ENCODE measurements at regions not wholly inside any gene's neighbourhood (a gene's known extent, or its start where the extent isn't known, plus 50 kb on each side); places are given as distances from the start of the nearest gene placed in this dataset.
"Not testable (repeated sequence)": the region's sequence is repeated elsewhere in the genome, so short reads cannot be mapped to it uniquely, and the experiment has no call there.

GRCh38 chr20:54920491-54920890, 445.1 kb downstream of the DOK5 start (continued):
- TF ChIP-seq ZNF462 (CRISPR knock-in tag; IDR thresholded peaks at IDR 0.05), result no peak

- not testable (repeated sequence) for H3F3A ChIP-seq (replicated peaks; ENCODE audit: low read depth); DNase-seq (ENCODE audit: low spot score); H3K4me3 ChIP-seq; H3K27me3 ChIP-seq (ENCODE audit: insufficient read depth); H3K4me1 Mint-ChIP-seq; H3K79me2 ChIP-seq (replicated peaks; ENCODE audit: insufficient read depth); H3K9me2 ChIP-seq (ENCODE audit: insufficient read depth); H4K20me1 ChIP-seq (replicated peaks; ENCODE audit: insufficient read depth); H3K27ac ChIP-seq (ENCODE audit: low read depth); H3K4me3 Mint-ChIP-seq; H3K27me3 Mint-ChIP-seq (ENCODE audit: insufficient read depth, low read depth, poor library complexity); H2AFZ ChIP-seq; H3K4me1 ChIP-seq (ENCODE audit: insufficient read depth); ATAC-seq; H3K27ac Mint-ChIP-seq; H3K4me2 ChIP-seq
- peaks cover 14% of the 10 kb centered on the region for H3K36me3 ChIP-seq (ENCODE audit: insufficient read depth)
- Mint-ChIP-seq H3K36me3 (ENCODE audit: low read depth) (peaks cover 53% of the 10 kb centered on the region), H3K9me3 (peaks cover 100% of the 10 kb centered on the region)
These were observed 443.6 kb downstream of the DOK5 start for GRCh38 chr20:54918993-54919392.

GRCh38 chr20:54914995-54915394, 439.6 kb downstream of the DOK5 start:
- Mint-ChIP-seq H3K4me3 (no peak overlapping the region), H3K27ac (no peak overlapping the region), H3K27me3 (ENCODE audit: insufficient read depth, low read depth, poor library complexity) (no peaks in the 10 kb centered on the region), H3K36me3 (ENCODE audit: low read depth) (peaks cover 44% of the 10 kb centered on the region), H3K4me1 (no peaks in the 10 kb centered on the region), H3K9me3 (peaks cover 99% of the 10 kb centered on the region)
- Histone ChIP-seq H2AFZ (no peak overlapping the region), H3K4me2 (no peak overlapping the region), H3K36me3 (ENCODE audit: insufficient read depth) (peaks cover 12% of the 10 kb centered on the region; the same call in 1 of the 2 replicates), H3K27ac (ENCODE audit: low read depth) (no peak overlapping the region), H3K4me1 (ENCODE audit: insufficient read depth) (no peaks in the 10 kb centered on the region), H3K9me2 (ENCODE audit: insufficient read depth) (no peaks in the 10 kb centered on the region), H3F3A (replicated peaks; ENCODE audit: low read depth) (no peaks in the 10 kb centered on the region), H3K4me3 (no peak overlapping the region), H4K20me1 (replicated peaks; ENCODE audit: insufficient read depth) (no peaks in the 10 kb centered on the region), H3K27me3 (ENCODE audit: insufficient read depth) (no peaks in the 10 kb centered on the region; the same call in 1 of the 2 replicates), H3K79me2 (replicated peaks; ENCODE audit: insufficient read depth) (no peaks in the 10 kb centered on the region)
- ATAC-seq, result no peak
- no peak for DNase-seq (ENCODE audit: low spot score)
- TF ChIP-seq NANOG (IDR thresholded peaks at IDR 0.05; ENCODE audit: borderline replicate concordance) (no peak), REST (IDR thresholded peaks at IDR 0.05; ENCODE audit: unreplicated experiment) (no peak), EZH2 (IDR thresholded peaks at IDR 0.05; ENCODE audit: low read depth, unreplicated experiment) (no peak), JUNB (IDR thresholded peaks at IDR 0.05; ENCODE audit: unreplicated experiment) (no peak), STAT1 (IDR thresholded peaks at IDR 0.05; ENCODE audit: unreplicated experiment) (no peak)

Measured in GM23338 (cell line).